A549 (cell line): ENCODE measurements at regions not wholly inside any gene's neighbourhood (a gene's known extent, or its start where the extent isn't known, plus 50 kb on each side); places are given as distances from the start of the nearest gene placed in this dataset.

Experiments
- CHD4 ChIP-seq: fragments of 200-600 bp; sonication (generic); IDR thresholded peaks from 2 replicates; pipeline ENCODE4 v1.6.1; 2016; ENCODE audit warnings: antibody characterized with exemption, mild to moderate bottlenecking, borderline replicate concordance
- FOSB ChIP-seq: fragments of 250-450 bp; sonication (Bioruptor Pico); IDR thresholded peaks from 2 replicates; pipeline ENCODE4 v1.5.0; 2020; ENCODE audit warnings: mild to moderate bottlenecking, moderate library complexity
- KDM5A ChIP-seq: fragments of 200-600 bp; sonication (generic); IDR thresholded peaks from 2 replicates; pipeline ENCODE4 v1.6.1; 2016; ENCODE audit warnings: antibody characterized with exemption, mild to moderate bottlenecking
- MYC ChIP-seq: IDR thresholded peaks from 2 replicates; pipeline ENCODE4 v1.6.1; 2012; ENCODE audit warnings: mild to moderate bottlenecking, inconsistent platforms, low read length, improper control_type of control experiment, borderline replicate concordance
- POLR2A ChIP-seq: IDR thresholded peaks from 2 replicates; pipeline ENCODE4 v1.6.1; 2012; ENCODE audit warnings: mild to moderate bottlenecking, low read length
- SMC3 ChIP-seq: fragments of >200 bp; sonication (Bioruptor Twin); formaldehyde crosslinking; IDR thresholded peaks from 3 replicates; pipeline ENCODE4 v1.6.1; 2018; ENCODE audit warnings: inconsistent platforms
- ZC3H11A ChIP-seq: fragments of 450-650 bp; IDR thresholded peaks from 2 replicates; pipeline ENCODE4 v1.6.1; 2014; ENCODE audit warnings: antibody characterized with exemption, mild to moderate bottlenecking
- ZFP36 ChIP-seq: fragments of 450-650 bp; IDR thresholded peaks from 2 replicates; pipeline ENCODE4 v1.6.1; 2014; ENCODE audit warnings: borderline replicate concordance; ENCODE audit not compliant: partially characterized antibody
- ZSCAN20 ChIP-seq: fragments of 250-450 bp; sonication (Bioruptor Pico); IDR thresholded peaks from 2 replicates; pipeline ENCODE4 v1.8.0; 2022; ENCODE audit warnings: mild to moderate bottlenecking, moderate library complexity
- TF ChIP-seq, protein P1 (sequence below): fragments of 200-600 bp; sonication (generic); IDR thresholded peaks from 2 replicates; pipeline ENCODE4 v1.6.1; 2016; ENCODE audit warnings: antibody characterized with exemption, mild to moderate bottlenecking, moderate library complexity
- TF ChIP-seq, protein P2 (sequence below): fragments of >200 bp; sonication (Bioruptor Twin); formaldehyde crosslinking; IDR thresholded peaks from 3 replicates; pipeline ENCODE4 v1.5.1; 2016
- TF ChIP-seq, protein P3 (sequence below): fragments of 250-450 bp; sonication (Bioruptor Pico); IDR thresholded peaks from 2 replicates; pipeline ENCODE4 v1.5.0; 2021; ENCODE audit warnings: mild to moderate bottlenecking, moderate library complexity, borderline replicate concordance
- TF ChIP-seq, protein P4 (sequence below): fragments of 150-350 bp; IDR thresholded peaks from 2 replicates; pipeline ENCODE4 v1.6.1; 2014; ENCODE audit warnings: low read depth, mild to moderate bottlenecking, low read length

DNA sequence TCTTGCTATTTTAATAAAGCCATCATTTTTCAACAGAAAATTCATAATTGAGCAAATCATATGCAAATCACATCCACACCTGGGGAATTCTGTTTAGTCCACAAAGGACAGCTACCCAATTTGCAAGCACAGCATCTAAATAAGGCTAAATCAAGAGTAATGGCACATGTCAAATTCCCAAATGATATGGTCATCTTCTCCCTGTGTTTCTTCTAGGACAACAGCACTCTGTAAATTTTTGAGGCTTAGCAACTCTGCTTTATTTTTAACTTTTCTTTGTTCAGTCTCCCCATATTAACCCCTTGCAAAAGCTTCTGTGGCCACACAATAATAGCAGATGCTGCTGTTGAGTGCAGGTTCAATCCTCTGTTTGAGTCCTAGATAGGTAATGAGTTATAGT is 155.6 kb upstream of the DAAM1 start:
- TF ChIP-seq MYC (no peak), KDM5A (no peak), ZC3H11A (no peak), ZSCAN20 (CRISPR knock-in tag) (no peak), POLR2A (no peak), SMC3 (no peak), CHD4 (no peak), ZFP36 (no peak), FOSB (no peak)
- TF ChIP-seq, protein P1, sequence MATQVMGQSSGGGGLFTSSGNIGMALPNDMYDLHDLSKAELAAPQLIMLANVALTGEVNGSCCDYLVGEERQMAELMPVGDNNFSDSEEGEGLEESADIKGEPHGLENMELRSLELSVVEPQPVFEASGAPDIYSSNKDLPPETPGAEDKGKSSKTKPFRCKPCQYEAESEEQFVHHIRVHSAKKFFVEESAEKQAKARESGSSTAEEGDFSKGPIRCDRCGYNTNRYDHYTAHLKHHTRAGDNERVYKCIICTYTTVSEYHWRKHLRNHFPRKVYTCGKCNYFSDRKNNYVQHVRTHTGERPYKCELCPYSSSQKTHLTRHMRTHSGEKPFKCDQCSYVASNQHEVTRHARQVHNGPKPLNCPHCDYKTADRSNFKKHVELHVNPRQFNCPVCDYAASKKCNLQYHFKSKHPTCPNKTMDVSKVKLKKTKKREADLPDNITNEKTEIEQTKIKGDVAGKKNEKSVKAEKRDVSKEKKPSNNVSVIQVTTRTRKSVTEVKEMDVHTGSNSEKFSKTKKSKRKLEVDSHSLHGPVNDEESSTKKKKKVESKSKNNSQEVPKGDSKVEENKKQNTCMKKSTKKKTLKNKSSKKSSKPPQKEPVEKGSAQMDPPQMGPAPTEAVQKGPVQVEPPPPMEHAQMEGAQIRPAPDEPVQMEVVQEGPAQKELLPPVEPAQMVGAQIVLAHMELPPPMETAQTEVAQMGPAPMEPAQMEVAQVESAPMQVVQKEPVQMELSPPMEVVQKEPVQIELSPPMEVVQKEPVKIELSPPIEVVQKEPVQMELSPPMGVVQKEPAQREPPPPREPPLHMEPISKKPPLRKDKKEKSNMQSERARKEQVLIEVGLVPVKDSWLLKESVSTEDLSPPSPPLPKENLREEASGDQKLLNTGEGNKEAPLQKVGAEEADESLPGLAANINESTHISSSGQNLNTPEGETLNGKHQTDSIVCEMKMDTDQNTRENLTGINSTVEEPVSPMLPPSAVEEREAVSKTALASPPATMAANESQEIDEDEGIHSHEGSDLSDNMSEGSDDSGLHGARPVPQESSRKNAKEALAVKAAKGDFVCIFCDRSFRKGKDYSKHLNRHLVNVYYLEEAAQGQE: no peak
- TF ChIP-seq, protein P2, sequence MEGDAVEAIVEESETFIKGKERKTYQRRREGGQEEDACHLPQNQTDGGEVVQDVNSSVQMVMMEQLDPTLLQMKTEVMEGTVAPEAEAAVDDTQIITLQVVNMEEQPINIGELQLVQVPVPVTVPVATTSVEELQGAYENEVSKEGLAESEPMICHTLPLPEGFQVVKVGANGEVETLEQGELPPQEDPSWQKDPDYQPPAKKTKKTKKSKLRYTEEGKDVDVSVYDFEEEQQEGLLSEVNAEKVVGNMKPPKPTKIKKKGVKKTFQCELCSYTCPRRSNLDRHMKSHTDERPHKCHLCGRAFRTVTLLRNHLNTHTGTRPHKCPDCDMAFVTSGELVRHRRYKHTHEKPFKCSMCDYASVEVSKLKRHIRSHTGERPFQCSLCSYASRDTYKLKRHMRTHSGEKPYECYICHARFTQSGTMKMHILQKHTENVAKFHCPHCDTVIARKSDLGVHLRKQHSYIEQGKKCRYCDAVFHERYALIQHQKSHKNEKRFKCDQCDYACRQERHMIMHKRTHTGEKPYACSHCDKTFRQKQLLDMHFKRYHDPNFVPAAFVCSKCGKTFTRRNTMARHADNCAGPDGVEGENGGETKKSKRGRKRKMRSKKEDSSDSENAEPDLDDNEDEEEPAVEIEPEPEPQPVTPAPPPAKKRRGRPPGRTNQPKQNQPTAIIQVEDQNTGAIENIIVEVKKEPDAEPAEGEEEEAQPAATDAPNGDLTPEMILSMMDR: no peak
- TF ChIP-seq, protein P3, sequence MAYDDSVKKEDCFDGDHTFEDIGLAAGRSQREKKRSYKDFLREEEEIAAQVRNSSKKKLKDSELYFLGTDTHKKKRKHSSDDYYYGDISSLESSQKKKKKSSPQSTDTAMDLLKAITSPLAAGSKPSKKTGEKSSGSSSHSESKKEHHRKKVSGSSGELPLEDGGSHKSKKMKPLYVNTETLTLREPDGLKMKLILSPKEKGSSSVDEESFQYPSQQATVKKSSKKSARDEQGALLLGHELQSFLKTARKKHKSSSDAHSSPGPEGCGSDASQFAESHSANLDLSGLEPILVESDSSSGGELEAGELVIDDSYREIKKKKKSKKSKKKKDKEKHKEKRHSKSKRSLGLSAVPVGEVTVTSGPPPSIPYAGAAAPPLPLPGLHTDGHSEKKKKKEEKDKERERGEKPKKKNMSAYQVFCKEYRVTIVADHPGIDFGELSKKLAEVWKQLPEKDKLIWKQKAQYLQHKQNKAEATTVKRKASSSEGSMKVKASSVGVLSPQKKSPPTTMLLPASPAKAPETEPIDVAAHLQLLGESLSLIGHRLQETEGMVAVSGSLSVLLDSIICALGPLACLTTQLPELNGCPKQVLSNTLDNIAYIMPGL (CRISPR knock-in tag): no peak
- TF ChIP-seq, protein P4, sequence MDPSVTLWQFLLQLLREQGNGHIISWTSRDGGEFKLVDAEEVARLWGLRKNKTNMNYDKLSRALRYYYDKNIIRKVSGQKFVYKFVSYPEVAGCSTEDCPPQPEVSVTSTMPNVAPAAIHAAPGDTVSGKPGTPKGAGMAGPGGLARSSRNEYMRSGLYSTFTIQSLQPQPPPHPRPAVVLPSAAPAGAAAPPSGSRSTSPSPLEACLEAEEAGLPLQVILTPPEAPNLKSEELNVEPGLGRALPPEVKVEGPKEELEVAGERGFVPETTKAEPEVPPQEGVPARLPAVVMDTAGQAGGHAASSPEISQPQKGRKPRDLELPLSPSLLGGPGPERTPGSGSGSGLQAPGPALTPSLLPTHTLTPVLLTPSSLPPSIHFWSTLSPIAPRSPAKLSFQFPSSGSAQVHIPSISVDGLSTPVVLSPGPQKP: no peak
